H1 (cell line): ENCODE measurements at regions not wholly inside any gene's neighbourhood (a gene's known extent, or its start where the extent isn't known, plus 50 kb on each side); places are given as distances from the start of the nearest gene placed in this dataset.

Experiments
- EP300 ChIP-seq, 2 experiments: IDR thresholded peaks; 1 replicate in 1 of 2; 2 replicates in 1 of 2; pipeline ENCODE4 v1.6.1; 2011 to 2012; ENCODE audit warnings: low read depth in 2 of 2, low read length in 2 of 2, mild to moderate bottlenecking in 2 of 2, borderline replicate concordance in 1 of 2, inconsistent platforms in 1 of 2, moderate library complexity in 1 of 2
- FOSL1 ChIP-seq: IDR thresholded peaks from 2 replicates; pipeline ENCODE4 v1.6.1; 2011; ENCODE audit warnings: mild to moderate bottlenecking, low read depth, low read length, moderate library complexity; ENCODE audit not compliant: insufficient read depth
- POLR2A ChIP-seq, 2 experiments: IDR thresholded peaks; 1 replicate in 1 of 2; 2 replicates in 1 of 2; pipeline ENCODE4 v1.6.1; 2011; ENCODE audit warnings: low read depth in 2 of 2, low read length in 2 of 2, mild to moderate bottlenecking in 2 of 2; ENCODE audit errors: control extremely low read depth in 1 of 2
- SAP30 ChIP-seq: fragments of 300-600 bp; sonication (generic); IDR thresholded peaks from 2 replicates; pipeline ENCODE4 v1.7.1; 2012; ENCODE audit warnings: low read length, moderate library complexity, mild to moderate bottlenecking, inconsistent platforms; ENCODE audit not compliant: insufficient read depth, insufficient replicate concordance
- TAF1 ChIP-seq: IDR thresholded peaks from 2 replicates; pipeline ENCODE4 v1.6.1; 2011; ENCODE audit warnings: mild to moderate bottlenecking, low read depth, low read length
- YY1 ChIP-seq: IDR thresholded peaks from 2 replicates; pipeline ENCODE4 v1.6.1; 2011; ENCODE audit warnings: low read depth, mild to moderate bottlenecking, low read length
- ZNF274 ChIP-seq: IDR thresholded peaks from 2 replicates; pipeline ENCODE4 v1.7.0; 2012; ENCODE audit warnings: low read length, borderline replicate concordance; ENCODE audit errors: extremely low read depth
- TF ChIP-seq, protein P1 (sequence below), 3 experiments: IDR thresholded peaks; 1 replicate in 2 of 3; 2 replicates in 1 of 3; pipeline versions ENCODE4 v1.5.1 to v1.6.1; 2011; ENCODE audit warnings: low read length in 3 of 3, mild to moderate bottlenecking in 3 of 3, inconsistent platforms in 2 of 3, low read depth in 1 of 3, moderate library complexity in 1 of 3; ENCODE audit not compliant: insufficient read depth in 1 of 3; ENCODE audit errors: control extremely low read depth in 1 of 3

DNA sequence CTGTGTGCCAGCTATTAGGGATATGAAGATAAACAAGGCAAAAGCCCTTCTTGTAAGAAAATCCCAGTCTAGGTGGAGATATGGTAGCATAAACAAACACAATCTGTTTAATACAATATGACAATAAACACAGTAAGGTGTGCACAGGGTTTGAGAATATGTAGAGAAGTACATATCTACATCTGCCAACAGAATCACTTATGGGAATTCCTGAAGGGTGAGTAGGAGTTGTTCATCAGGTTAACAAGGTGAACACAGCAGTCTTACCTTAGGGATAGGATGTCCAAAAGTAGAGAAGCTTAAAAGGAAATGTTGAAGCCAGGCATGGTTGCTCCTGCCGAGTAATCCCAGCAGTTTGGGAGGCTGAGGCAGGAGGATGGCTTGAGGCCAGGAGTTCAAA is 57.7 kb upstream of the LRRC7 start:
- TF ChIP-seq FOSL1 (no peak), TAF1 (no peak), ZNF274 (no peak), SAP30 (no peak), POLR2A (IDR thresholded peaks at IDR 0.05; ENCODE audit: control extremely low read depth in 1 of 2, low read depth in 2 of 2, low read length in 2 of 2) (no peak), EP300 (IDR thresholded peaks at IDR 0.05; ENCODE audit: borderline replicate concordance in 1 of 2, low read depth in 2 of 2, low read length in 2 of 2) (no peak), YY1 (no peak)
- TF ChIP-seq, protein P1, sequence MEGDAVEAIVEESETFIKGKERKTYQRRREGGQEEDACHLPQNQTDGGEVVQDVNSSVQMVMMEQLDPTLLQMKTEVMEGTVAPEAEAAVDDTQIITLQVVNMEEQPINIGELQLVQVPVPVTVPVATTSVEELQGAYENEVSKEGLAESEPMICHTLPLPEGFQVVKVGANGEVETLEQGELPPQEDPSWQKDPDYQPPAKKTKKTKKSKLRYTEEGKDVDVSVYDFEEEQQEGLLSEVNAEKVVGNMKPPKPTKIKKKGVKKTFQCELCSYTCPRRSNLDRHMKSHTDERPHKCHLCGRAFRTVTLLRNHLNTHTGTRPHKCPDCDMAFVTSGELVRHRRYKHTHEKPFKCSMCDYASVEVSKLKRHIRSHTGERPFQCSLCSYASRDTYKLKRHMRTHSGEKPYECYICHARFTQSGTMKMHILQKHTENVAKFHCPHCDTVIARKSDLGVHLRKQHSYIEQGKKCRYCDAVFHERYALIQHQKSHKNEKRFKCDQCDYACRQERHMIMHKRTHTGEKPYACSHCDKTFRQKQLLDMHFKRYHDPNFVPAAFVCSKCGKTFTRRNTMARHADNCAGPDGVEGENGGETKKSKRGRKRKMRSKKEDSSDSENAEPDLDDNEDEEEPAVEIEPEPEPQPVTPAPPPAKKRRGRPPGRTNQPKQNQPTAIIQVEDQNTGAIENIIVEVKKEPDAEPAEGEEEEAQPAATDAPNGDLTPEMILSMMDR (IDR thresholded peaks at IDR 0.05; ENCODE audit: control extremely low read depth in 1 of 3, insufficient read depth in 1 of 3, low read depth in 1 of 3, low read length in 3 of 3), result no peak
